Activated CD4-positive, alpha-beta T cell treated with anti-CD3 and anti-CD28 coated beads, Interleukin-2, amount 50 U/mL, for 16 hours (primary cell): ENCODE measurements at regions not wholly inside any gene's neighbourhood (a gene's known extent, or its start where the extent isn't known, plus 50 kb on each side); places are given as distances from the start of the nearest gene placed in this dataset.

ENCODE experiments used
- DNase-seq: peaks from one replicate; pipeline ENCODE4 v3.0.0-alpha.2; 2020

GRCh38 chr5:167673942-167674341 lies 617.5 kb upstream of the WWC1 start:
- no peak for DNase-seq

- no peak for DNase-seq
These were observed 613.0 kb upstream of the WWC1 start for GRCh38 chr5:167678481-167678880.

- DNase-seq, result no peak
These were observed 607.2 kb upstream of the WWC1 start for GRCh38 chr5:167684251-167684650.

GRCh38 chr5:167688341-167689130 lies 602.9 kb upstream of the WWC1 start:
- DNase-seq, result no peak

- no peak for DNase-seq
These were observed 596.9 kb upstream of the WWC1 start for GRCh38 chr5:167694325-167695147.

- DNase-seq, result no peak
These were observed 594.7 kb upstream of the WWC1 start for GRCh38 chr5:167696558-167697314.

- no peak for DNase-seq
These were observed 592.0 kb upstream of the WWC1 start for GRCh38 chr5:167699432-167699831.

GRCh38 chr5:167701051-167701450 lies 590.4 kb upstream of the WWC1 start:
- no peak for DNase-seq

- DNase-seq, result no peak
These were observed 589.4 kb upstream of the WWC1 start for GRCh38 chr5:167702014-167702413.

GRCh38 chr5:167708449-167708848 lies 583.0 kb upstream of the WWC1 start:
- no peak for DNase-seq

GRCh38 chr5:167709625-167710024 lies 581.8 kb upstream of the WWC1 start:
- no peak for DNase-seq

GRCh38 chr5:167710444-167711073 lies 580.9 kb upstream of the WWC1 start:
- no peak for DNase-seq

GRCh38 chr5:167712986-167713585 lies 578.4 kb upstream of the WWC1 start:
- no peak for DNase-seq

GRCh38 chr5:167713896-167714295 lies 577.5 kb upstream of the WWC1 start:
- no peak for DNase-seq

- DNase-seq, result no peak
These were observed 575.2 kb upstream of the WWC1 start for GRCh38 chr5:167716126-167716775.

- DNase-seq, result no peak
These were observed 571.2 kb upstream of the WWC1 start for GRCh38 chr5:167720259-167720658.

GRCh38 chr5:167720676-167721260 lies 570.7 kb upstream of the WWC1 start:
- DNase-seq, result no peak

- no peak for DNase-seq
These were observed 569.5 kb upstream of the WWC1 start for GRCh38 chr5:167721926-167722440.

GRCh38 chr5:167723254-167723871 lies 568.1 kb upstream of the WWC1 start:
- DNase-seq, result peak; percentile 62

- DNase-seq, result no peak
These were observed 566.2 kb upstream of the WWC1 start for GRCh38 chr5:167725264-167725663.

GRCh38 chr5:167725741-167726140 lies 565.7 kb upstream of the WWC1 start:
- no peak for DNase-seq
